Ishikawa (cell line): ENCODE measurements at regions not wholly inside any gene's neighbourhood (a gene's known extent, or its start where the extent isn't known, plus 50 kb on each side); places are given as distances from the start of the nearest gene placed in this dataset.

Source experiments
- RAD21 ChIP-seq: IDR thresholded peaks from 2 replicates; pipeline ENCODE4 v1.6.1; 2012; ENCODE audit warnings: low read depth
- YY1 ChIP-seq: IDR thresholded peaks from 2 replicates; pipeline ENCODE4 v1.6.1; 2012; ENCODE audit warnings: low read depth

GRCh38 chr9:23447944-23448343 lies 378.1 kb downstream of the ELAVL2 start:
- no peak for TF ChIP-seq RAD21
- TF ChIP-seq YY1, result no peak
